T-helper 17 cell (primary cell): ENCODE measurements at regions not wholly inside any gene's neighbourhood (a gene's known extent, or its start where the extent isn't known, plus 50 kb on each side); places are given as distances from the start of the nearest gene placed in this dataset.
A peak's percentile ranks its signal among the peaks of the same experiment; 100 is the strongest.

Source experiments
- ATAC-seq: fragments of 150-1000 bp; cut with Tn5 transposase; 2 replicates; pipeline ENCODE4 v1.10.0; 2021; ENCODE audit warnings: mild to moderate bottlenecking, moderate library complexity
- DNase-seq, 3 donors: peaks; one replicate each; pipeline versions ENCODE4 v3.0.0 to v3.0.0-alpha.2; 2020 to 2021
- H3K9me3 ChIP-seq: one replicate; pipeline ENCODE4 v1.7.0; 2013; ENCODE audit warnings: low read length, mild to moderate bottlenecking; ENCODE audit not compliant: control insufficient read depth, poor library complexity, severe bottlenecking
- H3K27ac Mint-ChIP-seq: one replicate; pipeline ENCODE4 v1.8.0; 2022; ENCODE audit warnings: mild to moderate bottlenecking, moderate library complexity, mixed read lengths
- H3K27me3 Mint-ChIP-seq: one replicate; pipeline ENCODE4 v1.8.0; 2022; ENCODE audit warnings: mixed read lengths
- H3K36me3 Mint-ChIP-seq: one replicate; pipeline ENCODE4 v1.8.0; 2022; ENCODE audit warnings: low read depth, mixed read lengths
- H3K4me1 Mint-ChIP-seq: one replicate; pipeline ENCODE4 v1.8.0; 2022; ENCODE audit warnings: mild to moderate bottlenecking, mixed read lengths
- H3K4me3 Mint-ChIP-seq: one replicate; pipeline ENCODE4 v1.8.0; 2022; ENCODE audit warnings: mild to moderate bottlenecking, moderate library complexity, mixed read lengths

GRCh38 chr12:89862511-89863445 lies 154.1 kb upstream of the ATP2B1 start:
- Mint-ChIP-seq H3K27ac (peak overlapping the region; percentile 99), H3K4me1 (peaks cover 54% of the 10 kb centered on the region), H3K4me3 (peak overlapping the region; percentile 85), H3K27me3 (no peaks in the 10 kb centered on the region), H3K36me3 (no peaks in the 10 kb centered on the region)
- DNase-seq (peak; percentile 16 to 40 (median 38)), ATAC-seq (peak; percentile 50)
- no peaks in the 10 kb centered on the region for H3K9me3 ChIP-seq

GRCh38 chr12:89861086-89861485 lies 152.4 kb upstream of the ATP2B1 start:
- ATAC-seq (no peak), DNase-seq (no peak)
- H3K4me1 Mint-ChIP-seq, result peaks cover 58% of the 10 kb centered on the region
- H3K27ac Mint-ChIP-seq, result peak overlapping the region; percentile 99
- no peaks in the 10 kb centered on the region for H3K36me3 Mint-ChIP-seq
- no peaks in the 10 kb centered on the region for H3K27me3 Mint-ChIP-seq
- H3K9me3 ChIP-seq, result no peaks in the 10 kb centered on the region
- H3K4me3 Mint-ChIP-seq, result no peak overlapping the region

- DNase-seq, result no peak
- no peaks in the 10 kb centered on the region for H3K27me3 Mint-ChIP-seq
- no peak for ATAC-seq
- peaks cover 61% of the 10 kb centered on the region for H3K4me1 Mint-ChIP-seq
- no peaks in the 10 kb centered on the region for H3K9me3 ChIP-seq
- H3K36me3 Mint-ChIP-seq, result no peaks in the 10 kb centered on the region
- H3K4me3 Mint-ChIP-seq, result peak overlapping the region; percentile 53
- H3K27ac Mint-ChIP-seq, result peak overlapping the region; percentile 99
Measured at GRCh38 chr12:89859508-89860220, 151.0 kb upstream of the ATP2B1 start.

DNA sequence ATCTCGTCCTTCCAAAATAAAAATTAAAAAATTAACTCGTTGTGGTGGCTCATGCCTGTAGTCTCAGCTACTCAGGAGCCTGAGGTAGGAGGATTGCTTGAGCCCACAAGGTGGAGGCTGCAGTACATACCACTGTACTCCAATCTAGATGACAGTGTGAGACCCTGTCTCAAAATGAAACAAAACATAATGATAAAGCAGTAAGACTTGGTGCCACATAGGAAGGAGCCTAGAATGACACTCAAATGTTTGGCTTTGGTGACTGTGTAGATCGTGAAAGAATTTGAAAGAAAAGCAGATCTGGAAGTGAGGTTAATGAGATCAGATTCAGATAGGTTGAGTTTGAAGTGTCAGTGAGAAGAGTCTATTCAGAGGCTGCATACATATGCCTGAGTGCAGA lies 150.1 kb upstream of the ATP2B1 start:
- H3K4me3 Mint-ChIP-seq, result no peak overlapping the region
- H3K36me3 Mint-ChIP-seq, result no peaks in the 10 kb centered on the region
- no peak for DNase-seq
- H3K27me3 Mint-ChIP-seq, result no peaks in the 10 kb centered on the region
- H3K4me1 Mint-ChIP-seq, result peaks cover 57% of the 10 kb centered on the region
- H3K9me3 ChIP-seq, result no peaks in the 10 kb centered on the region
- ATAC-seq, result no peak
- H3K27ac Mint-ChIP-seq, result peak overlapping the region; percentile 99

- Mint-ChIP-seq H3K36me3 (no peaks in the 10 kb centered on the region), H3K4me3 (no peak overlapping the region), H3K27me3 (no peaks in the 10 kb centered on the region), H3K27ac (peak overlapping the region; percentile 99), H3K4me1 (peaks cover 48% of the 10 kb centered on the region)
- DNase-seq (no peak), ATAC-seq (no peak)
- no peaks in the 10 kb centered on the region for H3K9me3 ChIP-seq
Measured at GRCh38 chr12:89857652-89858274, 149.1 kb upstream of the ATP2B1 start.

DNA sequence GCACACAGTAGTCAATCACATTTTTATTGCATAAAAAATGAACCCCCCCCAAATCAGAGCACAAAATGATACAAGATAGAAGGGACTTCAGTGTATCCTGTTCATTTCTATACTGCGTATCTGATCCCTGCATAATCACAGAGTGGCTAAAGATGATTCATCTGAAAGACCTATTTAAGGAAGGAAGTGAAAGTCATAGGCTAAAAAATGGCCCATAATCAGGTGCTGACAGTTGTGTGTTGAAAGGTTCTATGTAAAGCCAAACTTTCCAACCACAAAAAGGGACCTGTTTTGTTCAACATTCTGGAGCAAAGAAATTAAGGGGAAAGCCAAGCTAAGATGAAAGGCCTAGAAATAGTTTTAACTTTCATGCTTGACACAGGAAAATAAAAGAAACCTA lies 147.8 kb upstream of the ATP2B1 start:
- Mint-ChIP-seq H3K36me3 (no peaks in the 10 kb centered on the region), H3K27me3 (no peaks in the 10 kb centered on the region), H3K4me3 (no peak overlapping the region), H3K4me1 (peaks cover 42% of the 10 kb centered on the region), H3K27ac (peak overlapping the region; percentile 99)
- DNase-seq (no peak), ATAC-seq (peak; percentile 67)
- no peaks in the 10 kb centered on the region for H3K9me3 ChIP-seq

DNA sequence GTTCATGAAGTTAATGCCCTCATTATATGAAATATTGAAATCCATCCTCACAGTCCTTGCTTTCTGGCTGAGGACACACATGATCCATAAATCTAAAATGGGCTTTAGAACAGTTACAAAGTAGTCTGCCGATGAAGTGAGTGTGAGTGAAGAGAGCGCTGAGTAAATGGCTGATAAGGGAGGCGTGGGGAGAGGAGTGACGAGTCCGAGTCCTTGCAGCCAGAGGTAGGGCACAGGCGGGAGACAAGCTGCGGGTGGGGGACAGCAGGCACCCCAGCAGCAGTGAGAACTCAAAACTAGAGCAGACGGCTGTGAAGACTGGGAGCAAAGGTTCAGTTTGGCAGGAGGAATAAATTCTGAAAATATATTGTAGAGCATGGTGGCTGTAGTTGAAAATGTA lies 140.1 kb upstream of the ATP2B1 start:
- no peak overlapping the region for H3K27ac Mint-ChIP-seq

DNA sequence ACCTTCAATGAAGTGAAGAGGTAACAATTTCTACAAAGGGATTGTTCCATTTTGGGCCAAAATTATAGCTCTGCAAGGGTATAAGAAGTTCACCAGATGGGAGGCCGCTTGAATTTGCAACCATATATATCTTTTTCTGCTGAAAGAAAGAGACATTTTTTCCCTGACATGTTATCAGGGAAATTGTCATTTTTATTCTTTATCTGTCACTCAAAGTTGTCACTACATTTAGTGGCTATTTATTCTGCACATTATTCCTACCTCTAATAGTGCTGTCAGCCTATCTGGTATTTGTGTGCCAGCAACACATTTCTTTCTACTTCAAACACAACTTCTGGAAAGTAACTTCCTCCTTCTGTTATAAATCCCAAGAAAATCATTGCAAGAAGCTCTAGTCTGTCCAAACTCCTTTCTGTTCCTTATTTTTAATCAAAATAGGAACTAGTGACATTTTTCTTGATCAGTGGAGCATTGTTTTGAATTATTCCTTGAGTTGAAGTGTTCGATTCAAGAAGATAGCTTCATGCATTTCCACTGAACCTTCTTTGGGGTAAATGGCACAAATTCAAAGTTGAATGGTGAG lies 137.9 kb upstream of the ATP2B1 start:
- H3K9me3 ChIP-seq, result no peaks in the 10 kb centered on the region
- peaks cover 6% of the 10 kb centered on the region for H3K4me1 Mint-ChIP-seq
- ATAC-seq, result no peak

More for the DNA sequence above, 140.1 kb upstream of the ATP2B1 start:
- Mint-ChIP-seq H3K27me3 (no peaks in the 10 kb centered on the region), H3K4me1 (peaks cover 6% of the 10 kb centered on the region), H3K4me3 (no peak overlapping the region), H3K36me3 (peaks cover 3% of the 10 kb centered on the region)
- DNase-seq, result no peak
- no peak for ATAC-seq
- H3K9me3 ChIP-seq, result no peaks in the 10 kb centered on the region

DNA sequence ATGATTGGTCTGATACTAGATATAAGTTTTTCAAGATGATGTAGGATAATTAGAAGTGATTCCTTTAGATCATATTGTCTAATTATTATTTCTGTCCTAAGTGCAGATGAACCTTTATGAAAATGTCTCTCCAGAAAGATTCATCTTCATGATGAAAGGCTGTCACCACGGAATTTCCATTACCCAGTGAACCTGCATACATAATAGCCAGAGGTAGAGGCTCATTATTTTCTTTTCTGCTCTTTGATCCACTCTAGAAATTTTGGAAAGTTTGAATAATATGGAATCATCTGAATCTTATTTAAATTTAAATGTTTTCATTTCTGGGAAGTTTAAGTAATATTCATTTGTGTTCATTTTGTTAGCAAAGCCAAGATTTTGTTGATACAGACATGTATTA lies 137.1 kb upstream of the ATP2B1 start:
- Mint-ChIP-seq H3K4me3 (no peak overlapping the region), H3K4me1 (peaks cover 6% of the 10 kb centered on the region), H3K27ac (no peak overlapping the region), H3K27me3 (no peaks in the 10 kb centered on the region), H3K36me3 (peaks cover 3% of the 10 kb centered on the region)
- DNase-seq (no peak), ATAC-seq (no peak)
- no peaks in the 10 kb centered on the region for H3K9me3 ChIP-seq

More for the DNA sequence above, 137.9 kb upstream of the ATP2B1 start:
- Mint-ChIP-seq H3K4me3 (no peak overlapping the region), H3K27me3 (no peaks in the 10 kb centered on the region), H3K36me3 (peaks cover 3% of the 10 kb centered on the region), H3K27ac (no peak overlapping the region)
- DNase-seq, result no peak

GRCh38 chr12:89845366-89845765 lies 136.7 kb upstream of the ATP2B1 start:
- Mint-ChIP-seq H3K4me1 (peaks cover 6% of the 10 kb centered on the region), H3K27ac (no peak overlapping the region), H3K4me3 (no peak overlapping the region), H3K36me3 (peaks cover 3% of the 10 kb centered on the region), H3K27me3 (no peaks in the 10 kb centered on the region)
- ATAC-seq, result no peak
- no peak for DNase-seq
- H3K9me3 ChIP-seq, result no peaks in the 10 kb centered on the region

DNA sequence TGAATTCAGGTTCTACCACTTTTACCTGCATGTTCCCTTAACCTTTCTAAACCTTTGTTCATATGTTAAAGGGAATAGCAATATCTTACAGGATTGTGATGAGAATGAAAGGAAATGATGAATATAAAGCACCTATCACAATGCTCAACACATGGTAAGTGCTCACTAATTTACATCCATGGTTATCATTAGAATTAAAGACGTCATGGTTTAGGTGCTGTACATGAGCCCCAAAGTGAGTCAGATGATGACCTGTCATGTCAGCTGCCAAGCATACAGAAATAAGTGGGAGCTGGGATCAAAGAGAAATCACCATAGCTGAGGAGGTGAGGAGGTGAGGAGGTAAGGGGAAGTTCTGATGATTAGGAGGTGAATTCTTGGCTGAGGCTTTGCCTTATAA lies 135.9 kb upstream of the ATP2B1 start:
- DNase-seq (no peak), ATAC-seq (no peak)

DNA sequence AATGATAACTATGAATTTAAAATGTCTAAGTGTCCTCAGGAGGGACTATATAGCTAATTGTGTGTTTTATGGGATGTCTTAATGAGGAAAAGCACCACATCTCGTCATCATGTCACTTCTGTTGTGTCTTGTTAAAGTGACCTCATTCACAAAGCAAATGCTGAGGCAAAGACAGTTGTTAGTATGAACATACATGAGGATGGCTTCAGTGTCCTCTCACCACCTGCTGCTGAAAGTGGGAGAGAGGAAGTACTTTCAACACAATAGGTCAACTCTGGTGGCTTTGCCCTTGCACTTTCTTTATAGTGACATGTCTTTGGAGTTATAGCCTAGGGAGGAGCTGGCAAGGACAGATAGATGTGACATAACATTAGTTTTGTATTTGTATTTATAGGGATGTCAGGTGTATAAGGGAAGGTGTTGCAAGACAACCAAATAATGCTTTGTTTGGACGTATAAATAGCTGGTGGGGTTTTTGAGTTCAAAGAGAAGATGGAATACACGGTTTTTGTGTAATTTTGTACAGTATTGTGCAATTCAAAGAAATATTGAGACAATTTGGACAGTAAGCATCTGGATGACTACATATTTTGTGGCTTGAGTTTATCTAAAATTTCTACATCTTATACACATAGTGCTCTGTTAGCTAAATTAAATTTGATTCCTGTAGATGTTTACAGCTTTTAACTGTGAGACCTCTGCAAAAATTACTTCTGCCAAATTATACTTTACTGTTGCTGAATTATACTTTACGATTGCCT lies 131.7 kb upstream of the ATP2B1 start:
- Mint-ChIP-seq H3K36me3 (no peaks in the 10 kb centered on the region), H3K4me1 (peaks cover 10% of the 10 kb centered on the region), H3K27ac (no peak overlapping the region), H3K4me3 (no peak overlapping the region), H3K27me3 (no peaks in the 10 kb centered on the region)
- no peaks in the 10 kb centered on the region for H3K9me3 ChIP-seq
- DNase-seq (no peak), ATAC-seq (no peak)

More for the DNA sequence above, 135.9 kb upstream of the ATP2B1 start:
- Mint-ChIP-seq H3K4me3 (no peak overlapping the region), H3K4me1 (peaks cover 7% of the 10 kb centered on the region), H3K36me3 (peaks cover 3% of the 10 kb centered on the region), H3K27ac (no peak overlapping the region), H3K27me3 (no peaks in the 10 kb centered on the region)
- H3K9me3 ChIP-seq, result no peaks in the 10 kb centered on the region
